HepG2 (cell line): ENCODE measurements at regions not wholly inside any gene's neighbourhood (a gene's known extent, or its start where the extent isn't known, plus 50 kb on each side); places are given as distances from the start of the nearest gene placed in this dataset.

ENCODE experiments used
- ATAC-seq: fragments of 200-7000 bp; cut with Tn5 transposase; 3 replicates; pipeline ENCODE4 v1.9.1; 2020; ENCODE audit warnings: mild to moderate bottlenecking, moderate library complexity
- BruUV-seq: library from RNA; stranded (reverse); fragments of 400-500 nt; replicated peaks from 2 replicates; lab custom pipeline; 2021; lab: Mats Ljungman, UMichigan
- CTCF ChIA-PET: fragments of 300-600 bp; formaldehyde crosslinking; extraction: SDS; loops from one replicate; lab custom pipeline; 2021; ENCODE audit warnings: low total read pairs, inconsistent platforms, low intra/inter-chr PET ratio; lab: Yijun Ruan, JAX
- POLR2A ChIA-PET: fragments of 350-600 bp; sonication (Branson Sonifier 250); formaldehyde crosslinking; loops from one replicate; lab custom pipeline; 2020; ENCODE audit warnings: antibody characterized with exemption, inconsistent platforms; lab: Yijun Ruan, JAX
- DNase-seq: peaks from one replicate; pipeline ENCODE4 v3.0.0-alpha.2; 2015; ENCODE audit warnings: low spot score
- FAIRE-seq: peaks from 3 replicates; lab custom pipeline; 2011; peaks lifted over from hg19 to GRCh38; lab: Jason Lieb, UNC
- H2AFZ ChIP-seq: one replicate; pipeline ENCODE4 v1.6.1; 2011; ENCODE audit warnings: low read length, inconsistent platforms
- H3K27ac ChIP-seq: fragments of 300-600 bp; 3 replicates; pipeline ENCODE4 v1.8.0; 2011; ENCODE audit warnings: mixed run types, mild to moderate bottlenecking, mixed read lengths, low read length, inconsistent platforms; ENCODE audit not compliant: insufficient read depth; ENCODE audit errors: extremely low read length
- H3K27me3 ChIP-seq, 2 experiments: fragments of 200-600 bp in 1 of 2; 2 replicates in 1 of 2; 3 replicates in 1 of 2; pipeline versions ENCODE4 v1.6.0 to v1.8.0; 2011; ENCODE audit warnings: low read length in 2 of 2, mild to moderate bottlenecking in 2 of 2, moderate library complexity in 2 of 2, inconsistent platforms in 1 of 2; ENCODE audit not compliant: insufficient read depth in 2 of 2, control insufficient read depth in 1 of 2
- H3K36me3 ChIP-seq, 2 experiments: fragments of 200-600 bp in 1 of 2; replicated peaks in 1 of 2; 2 replicates in 1 of 2; 3 replicates in 1 of 2; pipeline versions ENCODE4 v1.5.1 to v1.8.0; 2011; ENCODE audit warnings: low read length in 2 of 2, inconsistent platforms in 1 of 2; ENCODE audit not compliant: insufficient read depth in 2 of 2, control insufficient read depth in 1 of 2
- H3K4me1 ChIP-seq: 2 replicates; pipeline ENCODE4 v1.5.1; 2012; ENCODE audit warnings: low read length, inconsistent platforms; ENCODE audit not compliant: insufficient read depth
- H3K4me2 ChIP-seq: 2 replicates; pipeline ENCODE4 v1.6.0; 2011; ENCODE audit warnings: low read depth, low read length, inconsistent platforms
- H3K4me3 ChIP-seq, 3 experiments: fragments of 200-600 bp in 1 of 3; sonication (generic), shearing (Covaris generic) in 1 of 3; replicated peaks in 1 of 3; 2 replicates each; pipeline ENCODE4 v1.5.1; 2011 to 2016; ENCODE audit warnings: low read length in 3 of 3, inconsistent platforms in 2 of 3, low read depth in 2 of 3, mild to moderate bottlenecking in 2 of 3, control low read depth in 1 of 3, mixed read lengths in 1 of 3; ENCODE audit not compliant: insufficient read depth in 1 of 3
- H3K79me2 ChIP-seq: one replicate; pipeline ENCODE4 v1.6.1; 2011; ENCODE audit warnings: low read length, inconsistent platforms; ENCODE audit not compliant: insufficient read depth
- H3K9ac ChIP-seq: 2 replicates; pipeline ENCODE4 v1.6.0; 2011; ENCODE audit warnings: mild to moderate bottlenecking, low read depth, low read length, inconsistent platforms; ENCODE audit not compliant: insufficient read depth
- H3K9me3 ChIP-seq: 2 replicates; pipeline ENCODE4 v1.5.1; 2012; ENCODE audit warnings: mild to moderate bottlenecking, low read length
- H4K20me1 ChIP-seq: 2 replicates; pipeline ENCODE4 v1.6.0; 2011; ENCODE audit warnings: inconsistent platforms, mild to moderate bottlenecking, low read length, moderate library complexity; ENCODE audit not compliant: insufficient read depth
- FOXO1 ChIP-seq: sonication (generic); formaldehyde crosslinking; IDR thresholded peaks from 2 replicates; pipeline ENCODE4 v1.4.0; 2020; ENCODE audit warnings: missing genetic modification reagents
- HOXA7 ChIP-seq: sonication (generic); formaldehyde crosslinking; IDR thresholded peaks from 2 replicates; pipeline ENCODE4 v1.8.1; 2022; ENCODE audit warnings: mild to moderate bottlenecking, missing genetic modification reagents, moderate library complexity
- JUND ChIP-seq: sonication (generic); formaldehyde crosslinking; IDR thresholded peaks from 2 replicates; pipeline ENCODE4 v1.8.0; 2022; ENCODE audit warnings: mild to moderate bottlenecking, missing genetic modification reagents
- KDM2A ChIP-seq: sonication (generic); formaldehyde crosslinking; IDR thresholded peaks from 2 replicates; pipeline ENCODE4 v1.4.0; 2020; ENCODE audit warnings: low read depth, missing genetic modification reagents, borderline replicate concordance
- NFKBIZ ChIP-seq: IDR thresholded peaks from 2 replicates; pipeline ENCODE4 v1.6.1; 2018; ENCODE audit warnings: missing genetic modification reagents, missing compliant biosample characterization
- NFYB ChIP-seq: sonication (generic); formaldehyde crosslinking; IDR thresholded peaks from 2 replicates; pipeline ENCODE4 v1.4.0; 2020; ENCODE audit warnings: missing genetic modification reagents
- RFX1 ChIP-seq: fragments of 450-650 bp; IDR thresholded peaks from 2 replicates; pipeline ENCODE4 v1.6.1; 2017
- SP4 ChIP-seq: sonication (generic); formaldehyde crosslinking; IDR thresholded peaks from 2 replicates; pipeline ENCODE4 v1.8.1; 2023; ENCODE audit warnings: mild to moderate bottlenecking, missing genetic modification reagents
- THAP11 ChIP-seq: IDR thresholded peaks from 2 replicates; pipeline ENCODE4 v1.6.1; 2016; ENCODE audit warnings: missing biosample characterization, missing genetic modification reagents
- TRIM24 ChIP-seq: sonication (generic); formaldehyde crosslinking; IDR thresholded peaks from 2 replicates; pipeline ENCODE4 v1.8.0; 2022; ENCODE audit warnings: mild to moderate bottlenecking, missing genetic modification reagents
- ZNF572 ChIP-seq: sonication (generic); formaldehyde crosslinking; IDR thresholded peaks from 2 replicates; pipeline ENCODE4 v1.5.1; 2020; ENCODE audit warnings: mild to moderate bottlenecking, missing genetic modification reagents
- ZNF615 ChIP-seq: sonication (generic); formaldehyde crosslinking; IDR thresholded peaks from 2 replicates; pipeline ENCODE4 v1.5.0; 2020; ENCODE audit warnings: mild to moderate bottlenecking, missing genetic modification reagents, borderline replicate concordance
- ZNF777 ChIP-seq: sonication (generic); formaldehyde crosslinking; IDR thresholded peaks from 2 replicates; pipeline ENCODE4 v1.4.0; 2020; ENCODE audit warnings: missing genetic modification reagents
- ZNF782 ChIP-seq: sonication (generic); formaldehyde crosslinking; IDR thresholded peaks from 2 replicates; pipeline ENCODE4 v1.4.0; 2020; ENCODE audit warnings: missing genetic modification reagents, mild to moderate bottlenecking, borderline replicate concordance
- ZNF878 ChIP-seq: sonication (generic); formaldehyde crosslinking; IDR thresholded peaks from 2 replicates; pipeline ENCODE4 v1.8.1; 2023; ENCODE audit warnings: mild to moderate bottlenecking, missing genetic modification reagents, moderate library complexity
- WGBS: methylation state at CpG from one replicate; pipeline ENCODE4 v1.1.6; 2017; ENCODE audit warnings: low lambda C conversion rate; 5-methylcytosine and 5-hydroxymethylcytosine counted together
- in situ Hi-C: cut with HindIII; loops from 2 replicates; pipeline ENCODE4 v1.10.0; 2017; ENCODE audit warnings: low pct_unique_long_range_greater_than_20kb; ENCODE audit not compliant: extremely low pct_ligation_motif_present
- intact Hi-C: fragments of 100-400 bp; cut with micrococcal nuclease; formaldehyde crosslinking; loops from one replicate; pipeline ENCODE4 v1.10.0; 2022; ENCODE audit not compliant: unreplicated experiment
- TF ChIP-seq, protein P1 (sequence below): sonication (generic); formaldehyde crosslinking; IDR thresholded peaks from 2 replicates; pipeline ENCODE4 v1.4.0; 2020; ENCODE audit warnings: missing genetic modification reagents
- TF ChIP-seq, protein P2 (sequence below): fragments of 450-650 bp; IDR thresholded peaks from 2 replicates; pipeline ENCODE4 v1.6.1; 2017

DNA sequence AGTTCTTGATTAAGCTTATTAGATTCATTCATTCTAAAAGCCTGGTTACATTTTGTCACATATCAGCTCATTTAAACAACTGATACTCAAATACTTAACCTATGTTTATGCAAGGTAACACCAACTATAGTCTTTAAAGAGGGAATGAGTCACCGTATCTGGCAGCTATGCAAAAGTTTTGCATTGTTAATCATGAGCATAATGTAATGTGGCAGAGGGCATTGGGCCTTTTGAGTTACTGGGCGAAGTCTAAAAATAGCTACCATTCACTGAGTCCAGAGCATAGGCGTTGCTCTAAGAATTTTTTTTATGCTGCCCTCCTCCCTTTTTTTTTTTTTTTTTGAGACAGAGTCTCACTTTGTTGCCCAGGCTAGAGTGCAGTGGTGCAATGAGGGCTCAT lies 277.7 kb upstream of the ZNF717 start (continued):
- TF ChIP-seq JUND (CRISPR knock-in tag) (no peak), ZNF782 (CRISPR knock-in tag) (no peak), HOXA7 (CRISPR knock-in tag) (no peak), ZNF777 (CRISPR knock-in tag) (no peak)
- TF ChIP-seq, all 625 proteins: peak for 0

DNA sequence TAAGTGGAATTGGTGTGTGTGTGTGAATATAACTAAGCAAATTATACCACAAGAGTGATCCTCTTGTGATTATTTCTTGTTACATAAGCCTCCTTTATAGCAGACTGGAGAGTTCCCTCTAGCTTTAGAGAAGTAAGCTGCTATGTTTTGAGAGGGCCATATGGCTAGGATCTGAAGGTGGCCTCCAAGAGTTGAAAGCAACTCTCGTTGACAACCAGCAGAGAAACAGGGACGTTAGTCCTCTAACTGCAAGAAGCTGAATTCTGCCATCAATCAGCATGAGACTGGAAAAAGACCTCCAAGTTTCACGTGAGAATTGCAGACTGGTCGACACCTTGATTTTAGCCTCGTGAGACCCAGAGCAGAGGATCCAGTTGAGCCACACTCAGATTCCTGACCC lies 278.5 kb upstream of the ZNF717 start:
- Histone ChIP-seq H3K9me3 (no peaks in the 10 kb centered on the region), H3K4me2 (no peak overlapping the region), H3K4me1 (no peaks in the 10 kb centered on the region), H3K27me3 (no peaks in the 10 kb centered on the region; a peak in 1 of 5 replicates), H4K20me1 (no peaks in the 10 kb centered on the region), H3K79me2 (no peaks in the 10 kb centered on the region), H3K9ac (no peak overlapping the region), H3K4me3 (no peak overlapping the region), H3K36me3 (no peaks in the 10 kb centered on the region), H2AFZ (no peak overlapping the region), H3K27ac (no peak overlapping the region)
- POLR2A ChIA-PET: no interaction called here
- in situ Hi-C loops: no loop called here
- ATAC-seq: no peak
- intact Hi-C loops: no loop called here
- CTCF ChIA-PET: no interaction called here
- no peak for FAIRE-seq
- BruUV-seq: no TSS peak
- DNase-seq: no peak
- WGBS: 0% methylated on average over 4 of the region's 5 CpGs
- TF ChIP-seq RFX1 (no peak), NFYB (CRISPR knock-in tag) (no peak), SP4 (CRISPR knock-in tag) (no peak), ZNF878 (CRISPR knock-in tag) (no peak), THAP11 (CRISPR knock-in tag) (no peak), KDM2A (CRISPR knock-in tag) (no peak), FOXO1 (CRISPR knock-in tag) (no peak), ZNF572 (CRISPR knock-in tag) (no peak), ZNF615 (CRISPR knock-in tag) (no peak), NFKBIZ (CRISPR knock-in tag) (no peak), TRIM24 (CRISPR knock-in tag) (no peak)
- TF ChIP-seq, protein P1, sequence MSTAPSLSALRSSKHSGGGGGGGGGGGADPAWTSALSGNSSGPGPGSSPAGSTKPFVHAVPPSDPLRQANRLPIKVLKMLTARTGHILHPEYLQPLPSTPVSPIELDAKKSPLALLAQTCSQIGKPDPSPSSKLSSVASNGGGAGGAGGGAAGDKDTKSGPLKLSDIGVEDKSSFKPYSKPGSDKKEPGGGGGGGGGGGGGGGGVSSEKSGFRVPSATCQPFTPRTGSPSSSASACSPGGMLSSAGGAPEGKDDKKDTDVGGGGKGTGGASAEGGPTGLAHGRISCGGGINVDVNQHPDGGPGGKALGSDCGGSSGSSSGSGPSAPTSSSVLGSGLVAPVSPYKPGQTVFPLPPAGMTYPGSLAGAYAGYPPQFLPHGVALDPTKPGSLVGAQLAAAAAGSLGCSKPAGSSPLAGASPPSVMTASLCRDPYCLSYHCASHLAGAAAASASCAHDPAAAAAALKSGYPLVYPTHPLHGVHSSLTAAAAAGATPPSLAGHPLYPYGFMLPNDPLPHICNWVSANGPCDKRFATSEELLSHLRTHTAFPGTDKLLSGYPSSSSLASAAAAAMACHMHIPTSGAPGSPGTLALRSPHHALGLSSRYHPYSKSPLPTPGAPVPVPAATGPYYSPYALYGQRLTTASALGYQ (CRISPR knock-in tag): no peak
- TF ChIP-seq, protein P2, sequence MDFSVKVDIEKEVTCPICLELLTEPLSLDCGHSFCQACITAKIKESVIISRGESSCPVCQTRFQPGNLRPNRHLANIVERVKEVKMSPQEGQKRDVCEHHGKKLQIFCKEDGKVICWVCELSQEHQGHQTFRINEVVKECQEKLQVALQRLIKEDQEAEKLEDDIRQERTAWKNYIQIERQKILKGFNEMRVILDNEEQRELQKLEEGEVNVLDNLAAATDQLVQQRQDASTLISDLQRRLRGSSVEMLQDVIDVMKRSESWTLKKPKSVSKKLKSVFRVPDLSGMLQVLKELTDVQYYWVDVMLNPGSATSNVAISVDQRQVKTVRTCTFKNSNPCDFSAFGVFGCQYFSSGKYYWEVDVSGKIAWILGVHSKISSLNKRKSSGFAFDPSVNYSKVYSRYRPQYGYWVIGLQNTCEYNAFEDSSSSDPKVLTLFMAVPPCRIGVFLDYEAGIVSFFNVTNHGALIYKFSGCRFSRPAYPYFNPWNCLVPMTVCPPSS: no peak
